Panc1 (cell line): ENCODE measurements at regions not wholly inside any gene's neighbourhood (a gene's known extent, or its start where the extent isn't known, plus 50 kb on each side); places are given as distances from the start of the nearest gene placed in this dataset.

Source experiments
- ATAC-seq: fragments of 200-7000 bp; cut with Tn5 transposase; 2 replicates; pipeline ENCODE4 v1.9.1; 2020; ENCODE audit warnings: mild to moderate bottlenecking, moderate library complexity
- BruUV-seq: library from RNA; stranded (reverse); fragments of 400-500 nt; replicated peaks from 2 replicates; lab custom pipeline; 2021; lab: Mats Ljungman, UMichigan
- CTCF ChIA-PET: fragments of 300-600 bp; sonication (Branson Sonifier 250); formaldehyde crosslinking; loops from one replicate; lab custom pipeline; 2022; ENCODE audit warnings: antibody characterized with exemption; lab: Charles Lee
- POLR2A ChIA-PET: fragments of 300-600 bp; sonication (Branson Sonifier 250); formaldehyde crosslinking; loops from one replicate; lab custom pipeline; 2022; ENCODE audit warnings: antibody characterized with exemption; lab: Charles Lee
- DNase-seq: peaks from one replicate; pipeline ENCODE4 v3.0.0-alpha.2; 2010; ENCODE audit warnings: low read depth, low spot score
- H3K27ac ChIP-seq: 2 replicates; pipeline ENCODE4 v1.5.1; 2011; ENCODE audit warnings: mild to moderate bottlenecking, low read length, inconsistent platforms
- H3K27me3 ChIP-seq: fragments of 200-500 bp; sonication (Bioruptor generic); 2 replicates; pipeline ENCODE4 v1.6.0; 2014; ENCODE audit warnings: low read length, inconsistent platforms; ENCODE audit not compliant: control insufficient read depth, insufficient read depth
- H3K36me3 ChIP-seq: fragments of 200-500 bp; sonication (Bioruptor generic); 2 replicates; pipeline ENCODE4 v1.5.1; 2014; ENCODE audit warnings: inconsistent platforms, mild to moderate bottlenecking, low read length, moderate library complexity; ENCODE audit not compliant: control insufficient read depth, insufficient read depth
- H3K4me1 ChIP-seq: 2 replicates; pipeline ENCODE4 v1.5.1; 2011; ENCODE audit warnings: inconsistent platforms, mild to moderate bottlenecking, low read length, moderate library complexity; ENCODE audit not compliant: control insufficient read depth, insufficient read depth
- H3K4me3 ChIP-seq, 2 experiments: 2 replicates each; pipeline ENCODE4 v1.5.1; 2011 to 2012; ENCODE audit warnings: low read depth in 2 of 2, low read length in 2 of 2, mild to moderate bottlenecking in 2 of 2, inconsistent platforms in 1 of 2, moderate library complexity in 1 of 2
- H3K9me3 ChIP-seq: fragments of 200-500 bp; sonication (Bioruptor generic); 2 replicates; pipeline ENCODE4 v1.5.1; 2014; ENCODE audit warnings: low read depth, mild to moderate bottlenecking, inconsistent platforms, low read length, moderate library complexity; ENCODE audit not compliant: control insufficient read depth, insufficient read depth
- CTCF ChIP-seq: fragments of 450-650 bp; IDR thresholded peaks from 2 replicates; pipeline ENCODE4 v1.5.1; 2017; ENCODE audit warnings: mild to moderate bottlenecking
- POLR2AphosphoS5 ChIP-seq: IDR thresholded peaks from 2 replicates; pipeline ENCODE4 v1.6.1; 2012; ENCODE audit warnings: mild to moderate bottlenecking, low read depth, low read length, moderate library complexity
- REST ChIP-seq, 2 experiments: IDR thresholded peaks; 2 replicates each; pipeline ENCODE4 v1.6.1; 2011 to 2012; ENCODE audit warnings: low read depth in 2 of 2, control low read depth in 1 of 2, low read length in 1 of 2, mild to moderate bottlenecking in 1 of 2, moderate library complexity in 1 of 2; ENCODE audit not compliant: insufficient read depth in 1 of 2
- SIN3A ChIP-seq: IDR thresholded peaks from 2 replicates; pipeline ENCODE4 v1.6.1; 2012; ENCODE audit warnings: low read depth, mild to moderate bottlenecking, low read length, moderate library complexity, borderline replicate concordance; ENCODE audit not compliant: insufficient read depth
- TCF7L2 ChIP-seq: IDR thresholded peaks from 2 replicates; pipeline ENCODE4 v1.6.1; 2011; ENCODE audit warnings: mild to moderate bottlenecking, low read depth, low read length, inconsistent platforms
- in situ Hi-C: cut with HindIII; loops from 2 replicates; pipeline ENCODE4 v1.10.0; 2016; ENCODE audit warnings: low sequenced_read_pairs, low pct_unique_long_range_greater_than_20kb
- intact Hi-C: fragments of 100-400 bp; cut with micrococcal nuclease; formaldehyde crosslinking; loops from one replicate; pipeline ENCODE4 v1.10.0; 2022; ENCODE audit not compliant: unreplicated experiment

GRCh38 chr2:175853616-175853890 is 148.5 kb downstream of the LNPK start:
- ChIA-PET CTCF (interaction anchor here (0.6 kb wide), 1 partner anchor 8 kb away, joined by 3 read pairs; no protein-coding TSS in a partner anchor), POLR2A (no interaction called here)
- no TSS peak for BruUV-seq
- no peak overlapping the region for H3K27ac ChIP-seq
- in situ Hi-C loops = no loop called here
- no peaks in the 10 kb centered on the region for H3K27me3 ChIP-seq
- no peaks in the 10 kb centered on the region for H3K9me3 ChIP-seq
- TF ChIP-seq POLR2AphosphoS5 (no peak), TCF7L2 (no peak), SIN3A (no peak), REST (IDR thresholded peaks at IDR 0.05; ENCODE audit: insufficient read depth in 1 of 2, low read depth in 2 of 2, low read length in 1 of 2) (no peak), CTCF (no peak)
- DNase-seq = no peak
- no peaks in the 10 kb centered on the region for H3K36me3 ChIP-seq
- no peak for ATAC-seq
- no peak overlapping the region for H3K4me3 ChIP-seq
- intact Hi-C loops = no loop called here
- no peaks in the 10 kb centered on the region for H3K4me1 ChIP-seq

DNA sequence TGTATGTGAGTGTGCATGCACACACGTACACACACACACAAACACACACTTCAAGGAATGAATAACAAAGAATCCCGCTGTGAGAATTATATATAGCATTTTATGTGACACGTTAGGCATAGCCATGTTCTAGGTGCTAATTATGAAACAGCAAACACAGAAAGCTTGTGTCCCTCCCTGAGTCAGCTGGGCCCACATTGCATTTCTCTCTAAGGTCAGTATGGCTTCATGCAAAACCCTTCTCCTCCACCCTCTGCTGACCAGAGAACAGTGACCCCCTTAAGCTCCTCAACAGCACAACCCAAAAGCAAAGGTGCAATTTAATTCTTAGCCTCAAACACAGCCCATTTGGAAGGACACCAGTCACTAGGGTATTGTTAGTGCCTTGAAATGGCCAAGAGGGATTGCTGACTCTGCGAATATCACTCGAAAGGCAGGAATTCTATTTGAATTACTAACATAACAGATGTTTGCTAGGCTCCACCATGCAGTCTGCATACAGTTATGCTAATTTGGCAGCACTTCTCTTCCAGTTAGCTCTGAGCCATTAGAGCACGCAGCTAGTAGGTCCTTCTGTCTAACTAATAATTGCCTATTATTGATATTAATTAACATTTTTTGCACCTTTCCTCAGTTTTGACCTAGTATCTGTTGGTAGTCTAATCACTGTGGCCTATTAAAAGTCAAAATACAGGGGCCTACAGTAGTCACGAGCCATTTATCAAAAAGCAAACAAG is 149.0 kb downstream of the LNPK start:
- Histone ChIP-seq H3K36me3 (no peaks in the 10 kb centered on the region), H3K4me3 (no peak overlapping the region), H3K4me1 (no peaks in the 10 kb centered on the region), H3K27me3 (no peaks in the 10 kb centered on the region), H3K9me3 (no peaks in the 10 kb centered on the region), H3K27ac (no peak overlapping the region)
- in situ Hi-C loops (no loop called here), intact Hi-C loops (no loop called here)
- no peak for TF ChIP-seq SIN3A
- no peak for TF ChIP-seq REST (IDR thresholded peaks at IDR 0.05; ENCODE audit: insufficient read depth in 1 of 2, low read depth in 2 of 2, low read length in 1 of 2)
- ChIA-PET CTCF (no interaction called here), POLR2A (no interaction called here)
- no peak for DNase-seq
- ATAC-seq = no peak
- BruUV-seq = no TSS peak
